BLaER1 (cell line): ENCODE measurements at regions not wholly inside any gene's neighbourhood (a gene's known extent, or its start where the extent isn't known, plus 50 kb on each side); places are given as distances from the start of the nearest gene placed in this dataset.

ENCODE experiments used
- H3K27ac ChIP-seq: shearing (Covaris generic); formaldehyde crosslinking; 2 replicates; pipeline ENCODE4 v1.8.1; 2022
- H3K27me3 ChIP-seq: shearing (Covaris generic); formaldehyde crosslinking; 2 replicates; pipeline ENCODE4 v1.8.1; 2022
- H3K36me3 ChIP-seq: shearing (Covaris generic); formaldehyde crosslinking; 2 replicates; pipeline ENCODE4 v1.8.1; 2022
- H3K4me1 ChIP-seq: shearing (Covaris generic); formaldehyde crosslinking; 2 replicates; pipeline ENCODE4 v1.8.1; 2022
- H3K4me2 ChIP-seq: shearing (Covaris generic); formaldehyde crosslinking; 2 replicates; pipeline ENCODE4 v1.8.1; 2022
- H3K4me3 ChIP-seq: shearing (Covaris generic); formaldehyde crosslinking; 2 replicates; pipeline ENCODE4 v1.8.1; 2022
- H3K9ac ChIP-seq: shearing (Covaris generic); formaldehyde crosslinking; 2 replicates; pipeline ENCODE4 v1.8.1; 2022
- H3K9me3 ChIP-seq: shearing (Covaris generic); formaldehyde crosslinking; 2 replicates; pipeline ENCODE4 v1.8.1; 2022
- H4K20me1 ChIP-seq: shearing (Covaris generic); formaldehyde crosslinking; 2 replicates; pipeline ENCODE4 v1.8.1; 2022
- Cebpa-rat ChIP-seq: shearing (Covaris generic); IDR thresholded peaks from 2 replicates; pipeline ENCODE4 v1.8.1; 2022

GRCh38 chr6:120604510-120604909 is 729.8 kb downstream of the TBC1D32 start:
- Histone ChIP-seq H3K4me1 (no peaks in the 10 kb centered on the region), H3K27me3 (no peaks in the 10 kb centered on the region), H3K27ac (no peak overlapping the region), H3K4me3 (no peak overlapping the region), H3K9me3 (no peaks in the 10 kb centered on the region), H3K4me2 (no peak overlapping the region), H3K36me3 (no peaks in the 10 kb centered on the region), H4K20me1 (no peaks in the 10 kb centered on the region), H3K9ac (no peak overlapping the region)
- no peak for TF ChIP-seq Cebpa-rat

- Histone ChIP-seq H3K4me2 (no peak overlapping the region), H3K9me3 (no peaks in the 10 kb centered on the region), H3K4me3 (no peak overlapping the region), H3K27me3 (no peaks in the 10 kb centered on the region), H4K20me1 (no peaks in the 10 kb centered on the region), H3K4me1 (no peaks in the 10 kb centered on the region), H3K36me3 (no peaks in the 10 kb centered on the region), H3K9ac (no peak overlapping the region), H3K27ac (no peak overlapping the region)
- no peak for TF ChIP-seq Cebpa-rat
These were observed 743.7 kb downstream of the TBC1D32 start for GRCh38 chr6:120590611-120591010.

- no peak overlapping the region for H3K4me2 ChIP-seq
- TF ChIP-seq Cebpa-rat: no peak
- H3K4me1 ChIP-seq: no peaks in the 10 kb centered on the region
- no peaks in the 10 kb centered on the region for H3K27me3 ChIP-seq
- H3K9ac ChIP-seq: no peak overlapping the region
- no peak overlapping the region for H3K4me3 ChIP-seq
- H3K36me3 ChIP-seq: no peaks in the 10 kb centered on the region
- H3K9me3 ChIP-seq: no peaks in the 10 kb centered on the region
- H4K20me1 ChIP-seq: no peaks in the 10 kb centered on the region
- H3K27ac ChIP-seq: no peak overlapping the region
These were observed 745.9 kb downstream of the TBC1D32 start for GRCh38 chr6:120588424-120588823.

- H3K27ac ChIP-seq: no peak overlapping the region
- no peaks in the 10 kb centered on the region for H3K4me1 ChIP-seq
- no peaks in the 10 kb centered on the region for H3K36me3 ChIP-seq
- no peaks in the 10 kb centered on the region for H3K27me3 ChIP-seq
- H3K4me2 ChIP-seq: no peak overlapping the region
- H4K20me1 ChIP-seq: no peaks in the 10 kb centered on the region
- no peak for TF ChIP-seq Cebpa-rat
- no peaks in the 10 kb centered on the region for H3K9me3 ChIP-seq
- H3K4me3 ChIP-seq: no peak overlapping the region
- H3K9ac ChIP-seq: no peak overlapping the region
These were observed 746.9 kb downstream of the TBC1D32 start for GRCh38 chr6:120587381-120587780.

GRCh38 chr6:120584111-120584760 is 750.0 kb downstream of the TBC1D32 start:
- Histone ChIP-seq H3K36me3 (no peaks in the 10 kb centered on the region), H3K4me1 (no peaks in the 10 kb centered on the region), H3K27ac (no peak overlapping the region), H3K27me3 (no peaks in the 10 kb centered on the region), H4K20me1 (no peaks in the 10 kb centered on the region), H3K9me3 (no peaks in the 10 kb centered on the region), H3K4me2 (no peak overlapping the region), H3K9ac (no peak overlapping the region), H3K4me3 (no peak overlapping the region)
- no peak for TF ChIP-seq Cebpa-rat

GRCh38 chr6:120576061-120576460 is 758.2 kb downstream of the TBC1D32 start:
- H3K36me3 ChIP-seq: no peaks in the 10 kb centered on the region
- H3K9ac ChIP-seq: no peak overlapping the region
- no peaks in the 10 kb centered on the region for H3K4me1 ChIP-seq
- H3K27me3 ChIP-seq: no peaks in the 10 kb centered on the region
- H3K4me2 ChIP-seq: no peak overlapping the region
- no peak overlapping the region for H3K4me3 ChIP-seq
- H4K20me1 ChIP-seq: no peaks in the 10 kb centered on the region
- no peak overlapping the region for H3K27ac ChIP-seq
- no peaks in the 10 kb centered on the region for H3K9me3 ChIP-seq
- TF ChIP-seq Cebpa-rat: no peak

GRCh38 chr6:120569714-120570113 is 764.6 kb downstream of the TBC1D32 start:
- Histone ChIP-seq H3K4me3 (no peak overlapping the region), H3K9ac (no peak overlapping the region), H3K9me3 (no peaks in the 10 kb centered on the region), H3K27ac (no peak overlapping the region), H4K20me1 (no peaks in the 10 kb centered on the region), H3K27me3 (no peaks in the 10 kb centered on the region), H3K4me2 (no peak overlapping the region), H3K4me1 (no peaks in the 10 kb centered on the region), H3K36me3 (no peaks in the 10 kb centered on the region)
- TF ChIP-seq Cebpa-rat: no peak

- no peak overlapping the region for H3K27ac ChIP-seq
These were observed 769.5 kb downstream of the TBC1D32 start for GRCh38 chr6:120564779-120565178.

GRCh38 chr6:120558294-120558693 is 776.0 kb downstream of the TBC1D32 start:
- Histone ChIP-seq H3K27me3 (no peaks in the 10 kb centered on the region), H3K9me3 (no peaks in the 10 kb centered on the region), H3K4me3 (no peak overlapping the region), H3K36me3 (no peaks in the 10 kb centered on the region), H3K9ac (no peak overlapping the region), H4K20me1 (no peaks in the 10 kb centered on the region), H3K4me1 (no peaks in the 10 kb centered on the region), H3K27ac (no peak overlapping the region), H3K4me2 (no peak overlapping the region)
- no peak for TF ChIP-seq Cebpa-rat

More at GRCh38 chr6:120564779-120565178, 769.5 kb downstream of the TBC1D32 start:
- no peak overlapping the region for H3K4me2 ChIP-seq
- H3K36me3 ChIP-seq: no peaks in the 10 kb centered on the region
- H3K27me3 ChIP-seq: no peaks in the 10 kb centered on the region
- H3K9me3 ChIP-seq: no peaks in the 10 kb centered on the region
- H4K20me1 ChIP-seq: no peaks in the 10 kb centered on the region
- no peak overlapping the region for H3K4me3 ChIP-seq
- no peak for TF ChIP-seq Cebpa-rat
- no peaks in the 10 kb centered on the region for H3K4me1 ChIP-seq
- H3K9ac ChIP-seq: no peak overlapping the region

GRCh38 chr6:120557554-120557953 is 776.7 kb downstream of the TBC1D32 start:
- Histone ChIP-seq H3K27ac (no peak overlapping the region), H3K36me3 (no peaks in the 10 kb centered on the region), H3K4me2 (no peak overlapping the region), H3K27me3 (no peaks in the 10 kb centered on the region), H3K9ac (no peak overlapping the region), H3K4me1 (no peaks in the 10 kb centered on the region), H3K9me3 (no peaks in the 10 kb centered on the region), H3K4me3 (no peak overlapping the region), H4K20me1 (no peaks in the 10 kb centered on the region)
- TF ChIP-seq Cebpa-rat: no peak

- H3K27me3 ChIP-seq: no peaks in the 10 kb centered on the region
- no peaks in the 10 kb centered on the region for H3K9me3 ChIP-seq
- no peak overlapping the region for H3K9ac ChIP-seq
- TF ChIP-seq Cebpa-rat: no peak
- H4K20me1 ChIP-seq: no peaks in the 10 kb centered on the region
- H3K4me3 ChIP-seq: no peak overlapping the region
- H3K36me3 ChIP-seq: no peaks in the 10 kb centered on the region
- no peak overlapping the region for H3K27ac ChIP-seq
- no peaks in the 10 kb centered on the region for H3K4me1 ChIP-seq
- H3K4me2 ChIP-seq: no peak overlapping the region
These were observed 777.8 kb downstream of the TBC1D32 start for GRCh38 chr6:120556491-120556890.
